ENCODE measurements at regions not wholly inside any gene's neighbourhood (a gene's known extent, or its start where the extent isn't known, plus 50 kb on each side); places are given as distances from the start of the nearest gene placed in this dataset.
"Not testable (repeated sequence)": the region's sequence is repeated elsewhere in the genome, so short reads cannot be mapped to it uniquely, and the experiment has no call there.

- no peak for DNase-seq (ENCODE audit: low spot score)
Observed at GRCh38 chr5:85170183-85170582, 785.5 kb upstream of the EDIL3 start.

GRCh38 chr5:85173469-85173868 lies 788.8 kb upstream of the EDIL3 start:
- no peak for DNase-seq (ENCODE audit: low spot score)

- no peak for DNase-seq (ENCODE audit: low spot score)
Observed at GRCh38 chr5:85182344-85182743, 797.7 kb upstream of the EDIL3 start.

GRCh38 chr5:85204289-85204688 lies 819.6 kb upstream of the EDIL3 start:
- no peak for DNase-seq (ENCODE audit: low spot score)

- DNase-seq (ENCODE audit: low spot score), result no peak
Observed at GRCh38 chr5:85205430-85205829, 820.8 kb upstream of the EDIL3 start.

GRCh38 chr5:85225388-85225787 lies 840.7 kb upstream of the EDIL3 start:
- no peak for DNase-seq (ENCODE audit: low spot score)

- no peak for DNase-seq (ENCODE audit: low spot score)
Observed at GRCh38 chr5:85249204-85249603, 864.5 kb upstream of the EDIL3 start.

- no peak for DNase-seq (ENCODE audit: low spot score)
Observed at GRCh38 chr5:85263125-85263524, 878.4 kb upstream of the EDIL3 start.

- no peak for DNase-seq (ENCODE audit: low spot score)
Observed at GRCh38 chr5:85266692-85267091, 882.0 kb upstream of the EDIL3 start.

- no peak for DNase-seq (ENCODE audit: low spot score)
Observed at GRCh38 chr5:85268194-85268593, 883.5 kb upstream of the EDIL3 start.

GRCh38 chr5:85278193-85278592 lies 893.5 kb upstream of the EDIL3 start:
- no peak for DNase-seq (ENCODE audit: low spot score)

GRCh38 chr5:85288914-85289313 lies 904.2 kb upstream of the EDIL3 start:
- DNase-seq (ENCODE audit: low spot score), result no peak

GRCh38 chr5:85293145-85293785 lies 908.6 kb upstream of the EDIL3 start:
- DNase-seq (ENCODE audit: low spot score), result no peak

GRCh38 chr5:85304524-85304923 lies 919.8 kb upstream of the EDIL3 start:
- no peak for DNase-seq (ENCODE audit: low spot score)

GRCh38 chr5:85305766-85306165 lies 921.1 kb upstream of the EDIL3 start:
- no peak for DNase-seq (ENCODE audit: low spot score)

GRCh38 chr5:85311536-85311935 lies 926.9 kb upstream of the EDIL3 start:
- DNase-seq (ENCODE audit: low spot score), result no peak

GRCh38 chr5:85320495-85320894 lies 935.8 kb upstream of the EDIL3 start:
- no peak for DNase-seq (ENCODE audit: low spot score)

- no peak for DNase-seq (ENCODE audit: low spot score)
Observed at GRCh38 chr5:85333276-85333675, 948.6 kb upstream of the EDIL3 start.

- no peak for DNase-seq (ENCODE audit: low spot score)
Observed at GRCh38 chr5:85337435-85337834, 952.8 kb upstream of the EDIL3 start.

GRCh38 chr5:85340790-85341189 lies 956.1 kb upstream of the EDIL3 start:
- no peak for DNase-seq (ENCODE audit: low spot score)

GRCh38 chr5:85345818-85346217 lies 961.1 kb upstream of the EDIL3 start:
- no peak for DNase-seq (ENCODE audit: low spot score)

- DNase-seq (ENCODE audit: low spot score), result no peak
Observed at GRCh38 chr5:85357309-85357708, 972.6 kb upstream of the EDIL3 start.

- DNase-seq (ENCODE audit: low spot score), result no peak
Observed at GRCh38 chr5:85375525-85375924, 990.8 kb upstream of the EDIL3 start.

GRCh38 chr5:85388770-85389169 lies 1004.1 kb upstream of the EDIL3 start:
- DNase-seq (ENCODE audit: low spot score), result no peak

- DNase-seq (ENCODE audit: low spot score), result not testable (repeated sequence)
Observed at GRCh38 chr5:85392309-85392708, 1007.6 kb upstream of the EDIL3 start.
